Ectodermal cell (in vitro differentiated cells): ENCODE measurements at regions not wholly inside any gene's neighbourhood (a gene's known extent, or its start where the extent isn't known, plus 50 kb on each side); places are given as distances from the start of the nearest gene placed in this dataset.
"Not testable (repeated sequence)": the region's sequence is repeated elsewhere in the genome, so short reads cannot be mapped to it uniquely, and the experiment has no call there.

ENCODE experiments used
- H3K27ac ChIP-seq: 2 replicates; pipeline ENCODE4 v1.7.0; 2013; ENCODE audit warnings: mild to moderate bottlenecking, low read depth, low read length; ENCODE audit not compliant: insufficient read depth, poor library complexity, severe bottlenecking
- H3K27me3 ChIP-seq: 2 replicates; pipeline ENCODE4 v1.7.0; 2013; ENCODE audit warnings: mild to moderate bottlenecking, low read length; ENCODE audit not compliant: insufficient read depth, control insufficient read depth, poor library complexity, severe bottlenecking
- H3K36me3 ChIP-seq: one replicate; pipeline ENCODE4 v1.7.0; 2013; ENCODE audit warnings: low read length; ENCODE audit not compliant: control insufficient read depth, insufficient read depth
- H3K4me1 ChIP-seq: one replicate; pipeline ENCODE4 v1.7.0; 2013; ENCODE audit warnings: low read length; ENCODE audit not compliant: control insufficient read depth, insufficient read depth
- H3K4me3 ChIP-seq: 2 replicates; pipeline ENCODE4 v1.7.0; 2013; ENCODE audit warnings: low read depth, low read length, control low read depth; ENCODE audit not compliant: insufficient read depth
- H3K9me3 ChIP-seq: 2 replicates; pipeline ENCODE4 v1.7.0; 2013; ENCODE audit warnings: mild to moderate bottlenecking, low read length, moderate library complexity; ENCODE audit not compliant: control insufficient read depth
- WGBS, 2 experiments: methylation state at CpG; one replicate each; pipeline ENCODE4 v1.1.7; 2013; ENCODE audit warnings: missing lambda C conversion rate in 2 of 2; 5-methylcytosine and 5-hydroxymethylcytosine counted together

- Histone ChIP-seq H3K27ac (no peak overlapping the region), H3K36me3 (no peaks in the 10 kb centered on the region), H3K27me3 (no peaks in the 10 kb centered on the region), H3K4me3 (no peak overlapping the region), H3K9me3 (no peaks in the 10 kb centered on the region), H3K4me1 (peaks cover 6% of the 10 kb centered on the region)
- whole genome bisulfite sequencing, 2 experiments = 82 to 94% methylated on average over 2 of the region's 2 CpGs
Observed at GRCh38 chr7:42727451-42727850, 184.4 kb downstream of the C7orf25 start.

- Histone ChIP-seq H3K9me3 (no peaks in the 10 kb centered on the region), H3K27ac (no peak overlapping the region), H3K4me1 (peaks cover 18% of the 10 kb centered on the region), H3K27me3 (no peaks in the 10 kb centered on the region), H3K36me3 (no peaks in the 10 kb centered on the region), H3K4me3 (no peak overlapping the region)
- 93% methylated on average over 6 to 7 of the region's 7 CpGs for WGBS, 2 experiments
Observed at GRCh38 chr7:42726066-42726785, 185.6 kb downstream of the C7orf25 start.

DNA sequence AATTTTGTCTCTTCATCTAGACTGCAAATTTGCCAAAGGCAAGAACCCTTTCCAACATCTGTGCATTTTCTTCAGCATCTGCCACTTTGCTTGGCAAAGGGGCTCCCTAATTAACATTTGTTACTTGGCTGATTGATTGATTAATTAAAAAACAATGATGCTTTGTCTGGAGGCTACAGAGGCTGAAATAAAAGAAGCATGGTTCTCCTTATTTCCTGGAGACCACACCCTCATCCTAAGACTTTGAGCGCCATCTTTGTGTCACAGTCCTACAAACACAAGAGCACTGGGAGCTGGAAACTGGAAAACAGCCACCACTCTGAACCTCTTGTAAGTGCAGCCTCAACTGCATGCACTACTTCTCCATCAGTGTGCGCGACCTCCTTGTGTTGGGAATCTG lies 189.2 kb downstream of the C7orf25 start:
- Histone ChIP-seq H3K27me3 (no peaks in the 10 kb centered on the region), H3K27ac (no peak overlapping the region)
- WGBS, 2 experiments = 96% methylated on average over 3 of the region's 3 CpGs

GRCh38 chr7:42722198-42722597 lies 189.7 kb downstream of the C7orf25 start:
- Histone ChIP-seq H3K27ac (no peak overlapping the region), H3K4me3 (no peak overlapping the region), H3K36me3 (no peaks in the 10 kb centered on the region), H3K27me3 (no peaks in the 10 kb centered on the region), H3K4me1 (peaks cover 28% of the 10 kb centered on the region), H3K9me3 (no peaks in the 10 kb centered on the region)

More for the DNA sequence above, 189.2 kb downstream of the C7orf25 start:
- H3K9me3 ChIP-seq = no peaks in the 10 kb centered on the region
- peaks cover 28% of the 10 kb centered on the region for H3K4me1 ChIP-seq
- no peaks in the 10 kb centered on the region for H3K36me3 ChIP-seq
- H3K4me3 ChIP-seq = no peak overlapping the region

GRCh38 chr7:42720991-42721796 lies 190.7 kb downstream of the C7orf25 start:
- 9 to 12% methylated on average over 10 of the region's 10 CpGs for WGBS, 2 experiments
- Histone ChIP-seq H3K27me3 (no peaks in the 10 kb centered on the region), H3K4me1 (peaks cover 28% of the 10 kb centered on the region), H3K9me3 (no peaks in the 10 kb centered on the region), H3K36me3 (no peaks in the 10 kb centered on the region), H3K27ac (peak overlapping the region; percentile 73), H3K4me3 (no peak overlapping the region)

- Histone ChIP-seq H3K36me3 (no peaks in the 10 kb centered on the region), H3K27me3 (no peaks in the 10 kb centered on the region), H3K9me3 (no peaks in the 10 kb centered on the region), H3K4me1 (peaks cover 28% of the 10 kb centered on the region), H3K4me3 (no peak overlapping the region), H3K27ac (no peak overlapping the region)
Observed at GRCh38 chr7:42720012-42720411, 191.9 kb downstream of the C7orf25 start.

- H3K9me3 ChIP-seq = not testable (repeated sequence)
- whole genome bisulfite sequencing, 2 experiments = 91 to 92% methylated on average over 2 of the region's 2 CpGs
Observed at GRCh38 chr7:42718466-42718865, 193.4 kb downstream of the C7orf25 start.

GRCh38 chr7:42714356-42714755 lies 197.5 kb downstream of the C7orf25 start:
- no peaks in the 10 kb centered on the region for H3K36me3 ChIP-seq
- no peaks in the 10 kb centered on the region for H3K9me3 ChIP-seq
- H3K4me3 ChIP-seq = no peak overlapping the region
- no peak overlapping the region for H3K27ac ChIP-seq
- WGBS, 2 experiments = 96 to 98% methylated on average over 2 of the region's 2 CpGs
- H3K27me3 ChIP-seq = no peaks in the 10 kb centered on the region
- H3K4me1 ChIP-seq = no peaks in the 10 kb centered on the region

More at GRCh38 chr7:42718466-42718865, 193.4 kb downstream of the C7orf25 start:
- not testable (repeated sequence) for H3K4me3 ChIP-seq, H3K27me3 ChIP-seq, H3K36me3 ChIP-seq, H3K27ac ChIP-seq
- peaks cover 28% of the 10 kb centered on the region for H3K4me1 ChIP-seq

GRCh38 chr7:42709284-42709683 lies 202.6 kb downstream of the C7orf25 start:
- H3K36me3 ChIP-seq = no peaks in the 10 kb centered on the region
- no peaks in the 10 kb centered on the region for H3K9me3 ChIP-seq
- WGBS, 2 experiments = 93 to 96% methylated on average over 3 of the region's 3 CpGs
- H3K27ac ChIP-seq = no peak overlapping the region
- H3K4me1 ChIP-seq = no peaks in the 10 kb centered on the region
- no peak overlapping the region for H3K4me3 ChIP-seq
- no peaks in the 10 kb centered on the region for H3K27me3 ChIP-seq

DNA sequence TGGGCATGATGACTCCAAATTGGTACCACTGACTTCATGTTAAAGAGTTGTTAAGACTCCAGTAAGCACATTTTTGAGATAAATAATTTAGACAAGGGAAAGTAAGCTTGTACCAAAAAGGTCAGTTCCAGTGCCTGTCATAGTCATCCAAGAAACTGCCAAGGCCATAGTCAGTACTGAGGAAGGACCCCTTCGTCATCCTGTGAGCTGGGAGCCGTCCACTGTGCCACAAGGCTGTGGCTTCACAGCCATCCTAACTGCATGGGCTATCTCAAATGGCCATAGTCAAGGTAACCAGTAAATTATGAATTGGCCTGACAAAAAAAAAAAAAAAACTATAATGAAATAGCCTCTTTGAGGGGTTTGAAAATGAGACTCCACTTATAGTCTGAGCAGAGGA lies 207.2 kb downstream of the C7orf25 start:
- Histone ChIP-seq H3K4me3 (no peak overlapping the region), H3K27ac (no peak overlapping the region), H3K36me3 (no peaks in the 10 kb centered on the region), H3K4me1 (no peaks in the 10 kb centered on the region), H3K27me3 (no peaks in the 10 kb centered on the region), H3K9me3 (no peaks in the 10 kb centered on the region)
- 89 to 95% methylated on average over 2 of the region's 2 CpGs for WGBS, 2 experiments
